A549 (cell line): ENCODE measurements at regions not wholly inside any gene's neighbourhood (a gene's known extent, or its start where the extent isn't known, plus 50 kb on each side); places are given as distances from the start of the nearest gene placed in this dataset.

Experiments
- BCL3 ChIP-seq: fragments of >200 bp; sonication (Bioruptor Twin); formaldehyde crosslinking; IDR thresholded peaks from 3 replicates; pipeline ENCODE4 v1.6.1; 2016
- CTCF ChIP-seq: fragments of >200 bp; sonication (Bioruptor Twin); formaldehyde crosslinking; IDR thresholded peaks from 3 replicates; pipeline ENCODE4 v1.5.1; 2016
- ELK1 ChIP-seq: fragments of 150-350 bp; IDR thresholded peaks from 2 replicates; pipeline ENCODE4 v1.6.1; 2014; ENCODE audit warnings: low read depth, mild to moderate bottlenecking, low read length
- MAFK ChIP-seq: fragments of 450-650 bp; IDR thresholded peaks from 2 replicates; pipeline ENCODE4 v1.6.1; 2014; ENCODE audit not compliant: partially characterized antibody
- MAX ChIP-seq: IDR thresholded peaks from 2 replicates; pipeline ENCODE4 v1.6.1; 2012
- MYC ChIP-seq: IDR thresholded peaks from 2 replicates; pipeline ENCODE4 v1.6.1; 2012; ENCODE audit warnings: mild to moderate bottlenecking, inconsistent platforms, low read length, improper control_type of control experiment, borderline replicate concordance
- PHF8 ChIP-seq: fragments of 200-600 bp; sonication (generic); IDR thresholded peaks from 2 replicates; pipeline ENCODE4 v1.6.1; 2016; ENCODE audit warnings: low read depth, mild to moderate bottlenecking, antibody characterized with exemption, moderate library complexity, borderline replicate concordance
- POLR2A ChIP-seq: IDR thresholded peaks from 2 replicates; pipeline ENCODE4 v1.6.1; 2012; ENCODE audit warnings: mild to moderate bottlenecking, low read length
- SMC3 ChIP-seq: fragments of >200 bp; sonication (Bioruptor Twin); formaldehyde crosslinking; IDR thresholded peaks from 3 replicates; pipeline ENCODE4 v1.6.1; 2018; ENCODE audit warnings: inconsistent platforms

- TF ChIP-seq SMC3 = no peak
- no peak for TF ChIP-seq CTCF
- TF ChIP-seq MAX = no peak
- TF ChIP-seq MAFK = no peak
- TF ChIP-seq PHF8 = no peak
- TF ChIP-seq POLR2A = no peak
- no peak for TF ChIP-seq ELK1
- no peak for TF ChIP-seq MYC
- TF ChIP-seq BCL3 = no peak
Observed at GRCh38 chr4:14070289-14070880, 442.9 kb upstream of the BOD1L1 start.
